GM19463 (cell line): ENCODE measurements at regions not wholly inside any gene's neighbourhood (a gene's known extent, or its start where the extent isn't known, plus 50 kb on each side); places are given as distances from the start of the nearest gene placed in this dataset.
"Not testable (repeated sequence)": the region's sequence is repeated elsewhere in the genome, so short reads cannot be mapped to it uniquely, and the experiment has no call there.

Source experiments
- ATAC-seq: cut with Tn5 transposase; IDR thresholded peaks from one replicate; pipeline ENCODE4 v1.9.1; 2021; ENCODE audit warnings: mild to moderate bottlenecking, moderate library complexity; ENCODE audit not compliant: unreplicated experiment

GRCh38 chr10:43921478-43921877, 272.8 kb upstream of the ZNF32 start:
- ATAC-seq: no peak

GRCh38 chr10:43920236-43920758, 271.6 kb upstream of the ZNF32 start:
- not testable (repeated sequence) for ATAC-seq

GRCh38 chr10:43913676-43914235, 265.1 kb upstream of the ZNF32 start:
- ATAC-seq: no peak

- no peak for ATAC-seq
Measured at GRCh38 chr10:43912469-43912868, 263.8 kb upstream of the ZNF32 start.

- ATAC-seq: no peak
Measured at GRCh38 chr10:43906490-43906889, 257.8 kb upstream of the ZNF32 start.

- ATAC-seq: no peak
Measured at GRCh38 chr10:43905512-43906236, 257.0 kb upstream of the ZNF32 start.

- no peak for ATAC-seq
Measured at GRCh38 chr10:43904844-43905243, 256.2 kb upstream of the ZNF32 start.

GRCh38 chr10:43904301-43904700, 255.6 kb upstream of the ZNF32 start:
- no peak for ATAC-seq

GRCh38 chr10:43903451-43903850, 254.8 kb upstream of the ZNF32 start:
- ATAC-seq: no peak

GRCh38 chr10:43902842-43903241, 254.2 kb upstream of the ZNF32 start:
- ATAC-seq: no peak

- no peak for ATAC-seq
Measured at GRCh38 chr10:43901744-43902504, 253.2 kb upstream of the ZNF32 start.

GRCh38 chr10:43901302-43901701, 252.6 kb upstream of the ZNF32 start:
- ATAC-seq: no peak

- ATAC-seq: no peak
Measured at GRCh38 chr10:43900571-43900970, 251.9 kb upstream of the ZNF32 start.

- ATAC-seq: no peak
Measured at GRCh38 chr10:43899224-43899959, 250.7 kb upstream of the ZNF32 start.

- ATAC-seq: no peak
Measured at GRCh38 chr10:43898592-43898991, 249.9 kb upstream of the ZNF32 start.

- ATAC-seq: no peak
Measured at GRCh38 chr10:43897765-43898419, 249.2 kb upstream of the ZNF32 start.

GRCh38 chr10:43892062-43892770, 243.5 kb upstream of the ZNF32 start:
- ATAC-seq: no peak

GRCh38 chr10:43891241-43891640, 242.6 kb upstream of the ZNF32 start:
- ATAC-seq: no peak

- ATAC-seq: no peak
Measured at GRCh38 chr10:43890124-43890523, 241.4 kb upstream of the ZNF32 start.

- ATAC-seq: no peak
Measured at GRCh38 chr10:43888586-43888985, 239.9 kb upstream of the ZNF32 start.
